Ovary (tissue), 3 donors: ENCODE measurements at regions not wholly inside any gene's neighbourhood (a gene's known extent, or its start where the extent isn't known, plus 50 kb on each side); places are given as distances from the start of the nearest gene placed in this dataset.

Experiments used
- CTCF ChIP-seq, 3 donors: fragments of 450-650 bp in 2 of 3; fragments of 200-600 bp in 1 of 3; IDR thresholded peaks; one replicate each; pipeline versions ENCODE4 v1.5.1 to v1.8.0; 2016 to 2022; ENCODE audit warnings: antibody characterized with exemption in 3 of 3, mild to moderate bottlenecking in 1 of 3
- POLR2A ChIP-seq: fragments of 450-650 bp; IDR thresholded peaks from one replicate; pipeline ENCODE4 v1.6.1; 2017; ENCODE audit warnings: antibody characterized with exemption, mild to moderate bottlenecking, moderate library complexity
- donor health status: DM: no; HTN: no; CAD: no.

- no peak for TF ChIP-seq POLR2A
- no peak for TF ChIP-seq CTCF (IDR thresholded peaks at IDR 0.05)
These were observed 161.5 kb upstream of the DMAC1 start for GRCh38 chr9:7961076-7961475.
